ENCODE measurements at regions not wholly inside any gene's neighbourhood (a gene's known extent, or its start where the extent isn't known, plus 50 kb on each side); places are given as distances from the start of the nearest gene placed in this dataset.
A peak's percentile ranks its signal among the peaks of the same experiment; 100 is the strongest.

DNA sequence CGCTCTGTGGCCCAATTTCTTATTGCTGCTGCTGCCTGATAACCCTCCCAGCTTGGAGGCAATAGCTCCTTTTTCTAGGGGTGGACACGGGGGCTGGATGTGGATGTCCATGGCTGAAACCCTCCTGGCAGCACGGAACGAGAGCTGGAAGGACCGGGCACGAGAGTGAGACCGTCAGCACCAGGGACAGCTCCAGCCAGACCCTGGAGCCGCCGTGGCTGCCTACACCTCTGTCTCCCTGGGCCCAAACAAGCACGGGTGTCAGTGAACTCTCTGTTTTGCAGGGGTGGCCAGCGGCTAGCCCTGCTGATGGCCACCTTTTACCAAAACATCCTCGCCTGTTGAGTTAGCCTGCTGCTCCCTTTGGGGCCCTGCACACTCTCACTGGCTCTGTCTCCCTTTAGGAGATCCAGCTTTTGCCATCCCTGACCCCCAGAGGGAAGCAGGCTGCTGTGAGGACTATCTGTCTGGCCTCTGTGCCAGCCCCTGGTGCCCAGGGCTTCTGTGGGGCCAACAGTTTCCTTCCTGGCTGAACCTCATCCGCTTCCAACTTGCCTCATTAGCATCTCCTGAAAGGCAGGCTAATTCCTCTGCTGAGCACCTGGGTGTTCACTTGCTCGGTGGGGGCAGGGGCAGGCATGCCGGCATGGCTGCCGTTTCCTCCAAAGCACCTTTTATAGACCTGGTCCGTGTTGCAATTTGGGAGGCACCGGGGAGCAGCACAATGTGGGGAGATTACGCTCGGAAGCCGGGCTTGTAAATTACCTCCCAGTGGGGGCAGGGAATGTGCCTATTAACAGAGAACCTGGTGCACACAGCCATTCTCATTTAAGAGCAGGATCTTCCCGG, 118.1 kb downstream of the ENGASE start:
- H3K27ac ChIP-seq: no peak overlapping the region
- H3K27me3 ChIP-seq: no peaks in the 10 kb centered on the region
- TF ChIP-seq, protein P1, sequence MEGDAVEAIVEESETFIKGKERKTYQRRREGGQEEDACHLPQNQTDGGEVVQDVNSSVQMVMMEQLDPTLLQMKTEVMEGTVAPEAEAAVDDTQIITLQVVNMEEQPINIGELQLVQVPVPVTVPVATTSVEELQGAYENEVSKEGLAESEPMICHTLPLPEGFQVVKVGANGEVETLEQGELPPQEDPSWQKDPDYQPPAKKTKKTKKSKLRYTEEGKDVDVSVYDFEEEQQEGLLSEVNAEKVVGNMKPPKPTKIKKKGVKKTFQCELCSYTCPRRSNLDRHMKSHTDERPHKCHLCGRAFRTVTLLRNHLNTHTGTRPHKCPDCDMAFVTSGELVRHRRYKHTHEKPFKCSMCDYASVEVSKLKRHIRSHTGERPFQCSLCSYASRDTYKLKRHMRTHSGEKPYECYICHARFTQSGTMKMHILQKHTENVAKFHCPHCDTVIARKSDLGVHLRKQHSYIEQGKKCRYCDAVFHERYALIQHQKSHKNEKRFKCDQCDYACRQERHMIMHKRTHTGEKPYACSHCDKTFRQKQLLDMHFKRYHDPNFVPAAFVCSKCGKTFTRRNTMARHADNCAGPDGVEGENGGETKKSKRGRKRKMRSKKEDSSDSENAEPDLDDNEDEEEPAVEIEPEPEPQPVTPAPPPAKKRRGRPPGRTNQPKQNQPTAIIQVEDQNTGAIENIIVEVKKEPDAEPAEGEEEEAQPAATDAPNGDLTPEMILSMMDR (IDR thresholded peaks at IDR 0.05): no peak
- H3K36me3 ChIP-seq: no peaks in the 10 kb centered on the region
- H3K4me3 ChIP-seq: no peak overlapping the region
- intact Hi-C loops (cut with DNase I): no loop called here
- H3K4me1 ChIP-seq: no peaks in the 10 kb centered on the region
- no peaks in the 10 kb centered on the region for H3K9me3 ChIP-seq
- no peak overlapping the region for H3K9ac ChIP-seq (ENCODE audit: low read depth in 2 of 2, low read length in 2 of 2)
- no peak for DNase-seq

DNA sequence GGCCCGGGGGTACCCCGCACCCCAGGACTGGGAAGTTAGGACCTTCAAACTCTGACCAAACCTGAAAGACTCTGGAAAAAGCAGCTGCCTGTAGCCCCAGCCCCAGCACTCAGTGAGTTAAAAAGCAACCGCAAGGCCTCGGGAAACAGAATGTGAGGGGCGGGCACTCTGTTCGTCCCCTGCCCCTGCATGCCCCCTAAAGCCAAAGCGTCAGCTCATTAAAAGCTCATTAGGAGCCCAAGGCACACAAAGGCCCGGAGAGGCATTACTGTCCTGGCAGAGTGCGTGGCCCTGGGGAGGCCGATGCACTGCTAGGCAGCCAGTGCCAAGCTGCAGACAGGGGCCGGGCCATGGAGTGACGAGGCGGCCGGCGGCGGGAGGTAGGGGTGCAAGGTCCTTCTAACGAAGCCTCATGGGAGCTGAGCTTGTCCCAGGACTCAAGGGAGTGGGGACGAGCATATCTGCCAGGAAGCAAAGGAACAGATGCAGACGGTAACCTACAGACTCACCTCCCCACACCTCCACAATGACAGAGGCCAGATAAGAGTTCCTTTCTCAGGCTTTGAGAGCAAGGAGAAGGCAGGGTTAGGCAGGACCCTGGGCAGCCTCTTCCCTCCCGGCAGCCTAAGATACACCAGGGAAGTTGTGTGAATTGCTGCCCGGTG, 116.8 kb downstream of the ENGASE start:
- no peak for DNase-seq
- intact Hi-C loops (cut with DNase I): no loop called here
- Histone ChIP-seq H3K27ac (no peak overlapping the region), H3K9me3 (no peaks in the 10 kb centered on the region), H3K9ac (ENCODE audit: low read depth in 2 of 2, low read length in 2 of 2) (no peak overlapping the region), H3K36me3 (no peaks in the 10 kb centered on the region), H3K4me3 (no peak overlapping the region), H3K27me3 (no peaks in the 10 kb centered on the region), H3K4me1 (no peaks in the 10 kb centered on the region)
- TF ChIP-seq, protein P1 (IDR thresholded peaks at IDR 0.05): no peak

DNA sequence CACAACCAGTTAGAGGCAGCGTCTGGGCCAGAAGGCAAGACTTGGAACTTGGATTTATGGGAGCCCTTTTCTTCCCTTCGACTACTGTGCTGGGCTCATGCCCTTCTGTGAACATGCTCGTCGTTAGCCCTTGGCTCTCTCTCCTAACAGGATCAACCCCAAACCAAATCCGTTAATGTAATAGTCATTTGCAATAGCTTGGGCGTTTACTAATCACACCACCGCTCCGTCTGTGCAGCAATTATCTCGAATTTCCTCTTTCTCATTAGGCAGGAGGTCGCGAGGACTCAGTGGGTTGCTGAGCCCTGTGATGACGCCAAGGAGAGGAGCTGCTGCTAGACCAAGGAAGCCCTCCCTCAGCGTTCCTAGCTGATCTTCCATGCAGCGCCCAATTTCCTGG, 114.7 kb downstream of the ENGASE start:
- H3K27me3 ChIP-seq: peaks cover 3% of the 10 kb centered on the region
- H3K4me3 ChIP-seq: no peak overlapping the region
- H3K4me1 ChIP-seq: no peaks in the 10 kb centered on the region
- TF ChIP-seq, protein P1 (IDR thresholded peaks at IDR 0.05): no peak
- no peak overlapping the region for H3K27ac ChIP-seq
- intact Hi-C loops (cut with DNase I): loop anchor here (2.0 kb wide), 1 partner anchor 201 kb away; no protein-coding TSS in a partner anchor
- no peaks in the 10 kb centered on the region for H3K36me3 ChIP-seq
- H3K9ac ChIP-seq (ENCODE audit: low read depth in 2 of 2, low read length in 2 of 2): no peak overlapping the region
- no peak for DNase-seq
- H3K9me3 ChIP-seq: no peaks in the 10 kb centered on the region

DNA sequence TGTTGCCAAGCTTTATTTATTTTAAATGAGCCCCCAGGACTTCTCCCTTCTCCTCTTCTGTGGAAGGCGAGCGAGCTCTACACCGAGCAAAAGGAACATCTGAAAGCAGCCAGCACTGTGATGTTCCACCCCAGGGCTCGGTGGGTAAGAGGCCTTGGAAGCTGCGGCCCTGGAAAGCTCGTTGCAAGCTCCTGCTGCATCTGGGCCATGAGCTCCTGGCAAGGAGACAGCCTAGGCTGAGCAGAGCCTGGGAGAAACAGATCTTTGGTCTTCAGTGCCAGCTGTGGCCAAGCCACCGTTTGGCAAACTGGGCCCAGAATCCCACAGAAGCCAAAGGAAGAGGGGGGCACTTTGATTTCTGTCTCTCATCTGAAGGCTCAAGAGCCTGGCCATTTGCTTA, 114.1 kb downstream of the ENGASE start:
- intact Hi-C loops (cut with DNase I): loop anchor here (2.0 kb wide), 1 partner anchor 202 kb away; no protein-coding TSS in a partner anchor
- TF ChIP-seq, protein P1 (IDR thresholded peaks at IDR 0.05): no peak
- Histone ChIP-seq H3K36me3 (no peaks in the 10 kb centered on the region), H3K27me3 (peaks cover 9% of the 10 kb centered on the region), H3K4me3 (no peak overlapping the region), H3K9me3 (no peaks in the 10 kb centered on the region), H3K4me1 (no peaks in the 10 kb centered on the region), H3K9ac (ENCODE audit: low read depth in 2 of 2, low read length in 2 of 2) (no peak overlapping the region), H3K27ac (no peak overlapping the region)
- DNase-seq: no peak

DNA sequence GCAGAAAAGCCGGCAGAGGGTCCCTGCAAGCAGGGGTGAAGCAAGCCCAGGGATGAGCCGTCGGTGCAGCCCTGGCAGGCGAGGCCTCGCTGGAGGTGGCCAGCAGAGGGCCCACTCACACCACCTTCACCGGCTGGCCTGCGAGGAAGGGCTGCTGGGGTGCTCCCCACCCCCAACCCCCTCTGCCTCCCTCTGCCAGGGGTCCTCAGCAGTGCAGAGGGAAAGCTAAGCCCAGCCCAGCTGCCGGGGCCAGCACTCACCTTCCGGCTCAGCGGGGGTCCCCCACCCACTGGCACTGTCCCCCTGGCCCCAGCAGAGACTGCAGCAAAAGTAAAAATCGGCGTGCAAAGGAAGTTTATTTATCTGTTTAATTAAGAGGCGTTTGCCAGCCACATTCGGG, 113.4 kb downstream of the ENGASE start:
- H3K27me3 ChIP-seq: peaks cover 14% of the 10 kb centered on the region
- TF ChIP-seq, protein P1 (IDR thresholded peaks at IDR 0.05): peak; percentile 33
- intact Hi-C loops (cut with DNase I): loop anchor here (2.0 kb wide), 1 partner anchor 203 kb away; no protein-coding TSS in a partner anchor
- H3K4me3 ChIP-seq: no peak overlapping the region
- H3K9me3 ChIP-seq: no peaks in the 10 kb centered on the region
- H3K9ac ChIP-seq (ENCODE audit: low read depth in 2 of 2, low read length in 2 of 2): no peak overlapping the region
- no peak overlapping the region for H3K27ac ChIP-seq
- H3K36me3 ChIP-seq: no peaks in the 10 kb centered on the region
- DNase-seq: no peak
- no peaks in the 10 kb centered on the region for H3K4me1 ChIP-seq
